Astrocyte of the cerebellum (primary cell): ENCODE measurements at regions not wholly inside any gene's neighbourhood (a gene's known extent, or its start where the extent isn't known, plus 50 kb on each side); places are given as distances from the start of the nearest gene placed in this dataset.

Source experiments
- DNase-seq: peaks from one replicate; pipeline ENCODE4 v3.0.0-alpha.2; 2011; ENCODE audit warnings: low read depth
- H3K4me3 ChIP-seq: 2 replicates; pipeline ENCODE4 v1.5.1; 2011; ENCODE audit warnings: mild to moderate bottlenecking, low read depth, low read length, moderate library complexity
- in situ Hi-C: cut with HindIII; loops from 2 replicates; pipeline ENCODE4 v1.10.0; 2017; ENCODE audit warnings: low sequenced_read_pairs
- TF ChIP-seq, protein P1 (sequence below): IDR thresholded peaks from 2 replicates; pipeline ENCODE4 v1.5.1; 2012; ENCODE audit warnings: low read length, low read depth, moderate library complexity, mild to moderate bottlenecking; ENCODE audit errors: missing control alignments

DNA sequence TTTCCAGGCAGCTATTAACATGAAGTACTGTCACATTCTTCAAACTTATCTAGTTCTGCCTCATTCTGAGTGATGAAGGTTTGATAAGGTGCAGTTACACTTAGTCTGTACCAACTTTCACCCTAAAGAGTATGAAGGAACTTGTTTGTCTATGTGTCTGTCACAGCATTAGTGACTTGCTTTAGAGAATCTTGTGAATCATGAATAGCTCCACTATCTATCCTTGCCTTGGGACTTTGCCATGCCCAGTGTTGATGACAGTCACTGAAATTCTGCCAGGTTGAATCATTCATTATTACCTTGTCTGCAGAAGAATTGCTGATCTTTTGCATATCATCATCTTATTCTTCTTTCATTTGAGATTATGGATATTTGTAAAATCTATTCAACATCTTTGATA, 50.9 kb upstream of the A1CF start:
- no peak for DNase-seq
- in situ Hi-C loops: no loop called here
- H3K4me3 ChIP-seq: no peak overlapping the region
- TF ChIP-seq, protein P1, sequence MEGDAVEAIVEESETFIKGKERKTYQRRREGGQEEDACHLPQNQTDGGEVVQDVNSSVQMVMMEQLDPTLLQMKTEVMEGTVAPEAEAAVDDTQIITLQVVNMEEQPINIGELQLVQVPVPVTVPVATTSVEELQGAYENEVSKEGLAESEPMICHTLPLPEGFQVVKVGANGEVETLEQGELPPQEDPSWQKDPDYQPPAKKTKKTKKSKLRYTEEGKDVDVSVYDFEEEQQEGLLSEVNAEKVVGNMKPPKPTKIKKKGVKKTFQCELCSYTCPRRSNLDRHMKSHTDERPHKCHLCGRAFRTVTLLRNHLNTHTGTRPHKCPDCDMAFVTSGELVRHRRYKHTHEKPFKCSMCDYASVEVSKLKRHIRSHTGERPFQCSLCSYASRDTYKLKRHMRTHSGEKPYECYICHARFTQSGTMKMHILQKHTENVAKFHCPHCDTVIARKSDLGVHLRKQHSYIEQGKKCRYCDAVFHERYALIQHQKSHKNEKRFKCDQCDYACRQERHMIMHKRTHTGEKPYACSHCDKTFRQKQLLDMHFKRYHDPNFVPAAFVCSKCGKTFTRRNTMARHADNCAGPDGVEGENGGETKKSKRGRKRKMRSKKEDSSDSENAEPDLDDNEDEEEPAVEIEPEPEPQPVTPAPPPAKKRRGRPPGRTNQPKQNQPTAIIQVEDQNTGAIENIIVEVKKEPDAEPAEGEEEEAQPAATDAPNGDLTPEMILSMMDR: no peak

DNA sequence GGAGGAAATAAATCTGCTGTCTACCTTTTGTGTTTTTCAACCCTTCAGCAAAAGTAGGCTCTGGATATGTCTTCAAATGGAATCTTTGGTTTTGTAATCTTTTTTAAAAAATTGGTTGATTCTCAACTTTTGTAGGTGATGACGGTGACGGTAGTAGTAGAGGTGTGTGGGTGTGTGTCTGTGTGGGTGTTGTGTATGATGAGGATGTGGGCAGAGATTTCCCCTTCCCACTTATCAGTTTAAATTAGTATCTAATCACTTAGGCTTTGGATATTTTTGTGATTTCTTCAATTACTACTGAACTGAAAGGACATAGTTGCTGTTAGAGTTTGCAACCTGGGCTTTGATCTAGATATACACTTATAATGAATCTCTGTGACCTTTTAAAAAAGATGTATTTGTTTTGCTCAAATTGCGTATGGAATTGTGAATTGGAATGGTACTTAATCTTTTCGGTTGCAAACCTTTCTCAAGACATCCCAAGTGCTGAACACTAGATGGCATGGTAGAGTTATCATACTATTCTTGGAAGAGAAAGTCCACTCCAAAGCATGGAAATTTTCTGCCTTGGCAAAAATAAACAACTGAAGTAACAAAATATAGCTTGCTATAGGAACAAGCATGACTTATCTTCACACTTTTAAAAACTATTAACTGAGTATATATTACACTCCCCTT, 51.9 kb upstream of the A1CF start:
- TF ChIP-seq, protein P1: peak; percentile 70
- DNase-seq: peak; percentile 26
- no peak overlapping the region for H3K4me3 ChIP-seq
- in situ Hi-C loops: no loop called here

DNA sequence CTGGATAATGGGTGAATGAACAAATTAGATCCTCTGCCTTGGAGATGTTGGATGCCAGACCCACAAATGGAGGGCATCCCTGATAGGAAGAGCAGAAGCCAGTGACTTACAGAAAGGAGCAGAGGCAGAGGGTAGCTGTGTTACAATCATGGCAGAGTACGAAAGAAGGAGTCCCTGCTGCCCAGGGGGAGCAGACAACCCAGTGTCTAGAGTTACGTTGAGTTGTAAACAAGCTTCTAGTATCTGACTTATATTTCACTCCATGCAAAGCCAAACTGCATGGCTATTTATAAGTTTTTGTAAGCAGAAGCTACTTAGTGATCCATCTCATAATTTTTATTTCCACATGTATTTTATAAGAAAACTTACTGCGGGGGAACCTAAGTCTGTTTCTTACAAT, 56.2 kb upstream of the A1CF start:
- TF ChIP-seq, protein P1: no peak
- no peak overlapping the region for H3K4me3 ChIP-seq
- DNase-seq: no peak
- in situ Hi-C loops: no loop called here

DNA sequence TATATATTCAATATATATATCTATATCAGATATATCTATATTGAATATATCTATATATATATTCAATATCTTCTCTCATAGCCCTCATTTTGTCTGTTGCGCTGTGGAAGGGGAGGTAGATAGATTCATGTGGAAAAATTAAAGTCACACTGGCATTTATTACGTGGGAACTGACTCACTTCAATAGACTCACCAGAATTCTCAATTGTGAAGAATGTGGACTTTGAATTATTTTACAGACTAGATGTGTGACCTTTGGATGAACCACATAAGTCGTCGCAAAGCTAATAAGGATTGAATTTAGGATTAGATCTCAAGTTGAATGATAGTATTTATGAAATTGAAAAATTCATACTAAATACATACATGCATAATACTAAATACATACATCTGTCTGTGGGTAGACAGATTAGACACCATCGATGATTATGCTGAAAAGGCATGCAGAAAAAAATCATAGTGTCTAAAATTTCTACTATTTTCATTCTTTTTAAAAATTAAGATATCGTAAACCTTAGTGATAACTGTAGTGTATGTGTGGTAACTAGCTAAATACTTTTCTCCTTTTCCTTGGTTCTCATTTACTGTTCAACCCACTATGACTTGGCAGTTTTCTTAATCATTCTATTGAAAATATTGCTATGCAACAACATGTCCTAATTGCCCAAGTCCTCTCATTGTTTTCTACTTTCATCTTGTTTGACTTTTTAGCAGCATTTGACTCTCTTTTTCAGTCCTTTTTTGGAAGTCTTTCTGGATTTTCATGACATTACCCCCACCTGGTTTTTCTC, 61.8 kb upstream of the A1CF start:
- H3K4me3 ChIP-seq: no peak overlapping the region
- DNase-seq: no peak
- in situ Hi-C loops: no loop called here
- TF ChIP-seq, protein P1: no peak

DNA sequence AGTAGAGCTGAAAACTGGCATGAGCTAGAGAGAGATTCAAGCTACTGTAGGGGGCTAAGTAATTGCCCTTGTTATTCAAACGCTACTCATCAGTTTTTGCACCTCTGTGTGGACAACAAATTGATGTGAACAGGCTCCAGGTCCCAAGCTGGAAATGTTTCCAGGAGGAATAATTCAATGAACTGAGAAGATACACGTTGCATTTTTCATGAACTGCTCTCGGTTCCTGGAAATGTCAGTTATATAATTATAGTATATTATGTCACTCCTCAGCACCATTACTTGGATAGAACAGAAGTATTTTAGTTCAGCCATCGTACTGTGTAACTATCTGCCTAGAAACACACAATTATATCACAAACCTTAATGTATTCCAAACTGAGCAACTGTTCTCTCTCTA, 65.9 kb upstream of the A1CF start:
- no peak for DNase-seq
- TF ChIP-seq, protein P1: no peak
- in situ Hi-C loops: no loop called here
- no peak overlapping the region for H3K4me3 ChIP-seq

DNA sequence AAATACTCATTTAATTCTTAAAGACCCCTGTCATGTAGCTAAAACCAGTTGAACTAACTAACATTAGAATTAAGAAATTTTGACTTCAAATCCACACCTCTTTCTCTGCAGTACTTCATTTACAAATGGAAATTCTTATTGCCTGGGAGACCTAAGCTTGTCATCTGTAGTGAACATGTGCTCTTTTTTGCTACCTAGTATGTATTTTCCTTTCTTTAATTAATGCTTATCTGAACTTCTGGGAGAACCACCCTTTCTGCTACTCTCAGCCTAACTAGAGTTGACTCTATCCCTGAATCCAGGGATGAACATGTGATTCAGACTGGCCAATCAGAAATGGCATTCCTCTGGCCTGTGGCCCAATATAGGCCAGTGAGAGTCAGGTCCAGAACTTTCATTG, 75.9 kb upstream of the A1CF start:
- DNase-seq: no peak
- TF ChIP-seq, protein P1: no peak
- in situ Hi-C loops: no loop called here
- no peak overlapping the region for H3K4me3 ChIP-seq
